Astrocyte (in vitro differentiated cells and primary cell): ENCODE measurements at regions not wholly inside any gene's neighbourhood (a gene's known extent, or its start where the extent isn't known, plus 50 kb on each side); places are given as distances from the start of the nearest gene placed in this dataset.

Source experiments
- EZH2 ChIP-seq: IDR thresholded peaks from 2 replicates; pipeline ENCODE4 v1.6.1; 2012; ENCODE audit warnings: mild to moderate bottlenecking, low read length, inconsistent platforms; ENCODE audit not compliant: insufficient read depth
- TF ChIP-seq, protein P1 (sequence below): IDR thresholded peaks from 2 replicates; pipeline ENCODE4 v1.5.1; 2011; ENCODE audit warnings: low read depth, mild to moderate bottlenecking, inconsistent platforms, low read length, moderate library complexity; ENCODE audit not compliant: insufficient read depth

- TF ChIP-seq, protein P1, sequence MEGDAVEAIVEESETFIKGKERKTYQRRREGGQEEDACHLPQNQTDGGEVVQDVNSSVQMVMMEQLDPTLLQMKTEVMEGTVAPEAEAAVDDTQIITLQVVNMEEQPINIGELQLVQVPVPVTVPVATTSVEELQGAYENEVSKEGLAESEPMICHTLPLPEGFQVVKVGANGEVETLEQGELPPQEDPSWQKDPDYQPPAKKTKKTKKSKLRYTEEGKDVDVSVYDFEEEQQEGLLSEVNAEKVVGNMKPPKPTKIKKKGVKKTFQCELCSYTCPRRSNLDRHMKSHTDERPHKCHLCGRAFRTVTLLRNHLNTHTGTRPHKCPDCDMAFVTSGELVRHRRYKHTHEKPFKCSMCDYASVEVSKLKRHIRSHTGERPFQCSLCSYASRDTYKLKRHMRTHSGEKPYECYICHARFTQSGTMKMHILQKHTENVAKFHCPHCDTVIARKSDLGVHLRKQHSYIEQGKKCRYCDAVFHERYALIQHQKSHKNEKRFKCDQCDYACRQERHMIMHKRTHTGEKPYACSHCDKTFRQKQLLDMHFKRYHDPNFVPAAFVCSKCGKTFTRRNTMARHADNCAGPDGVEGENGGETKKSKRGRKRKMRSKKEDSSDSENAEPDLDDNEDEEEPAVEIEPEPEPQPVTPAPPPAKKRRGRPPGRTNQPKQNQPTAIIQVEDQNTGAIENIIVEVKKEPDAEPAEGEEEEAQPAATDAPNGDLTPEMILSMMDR: no peak
- no peak for TF ChIP-seq EZH2
Measured at GRCh38 chrX:139199933-139200332, 330.6 kb upstream of the F9 start.
